Adrenal gland (tissue), 5 donors: ENCODE measurements at regions not wholly inside any gene's neighbourhood (a gene's known extent, or its start where the extent isn't known, plus 50 kb on each side); places are given as distances from the start of the nearest gene placed in this dataset.

Source experiments
- POLR2A ChIP-seq, 2 donors: fragments of 450-650 bp; IDR thresholded peaks; one replicate each; pipeline ENCODE4 v1.6.1; 2017; ENCODE audit warnings: antibody characterized with exemption in 2 of 2, mild to moderate bottlenecking in 2 of 2, moderate library complexity in 1 of 2
- TF ChIP-seq, protein P1 (sequence below), 6 experiments: fragments of 450-650 bp in 4 of 6; fragments of 200-600 bp in 2 of 6; sonication (generic) in 1 of 6; IDR thresholded peaks; 1 replicate in 5 of 6; 2 replicates in 1 of 6; pipeline versions ENCODE4 v1.5.1 to v1.8.0; 2016 to 2021; ENCODE audit warnings: antibody characterized with exemption in 6 of 6, mild to moderate bottlenecking in 2 of 6, moderate library complexity in 1 of 6
- donor health status: DM: no; HTN: no; CAD: no.

- TF ChIP-seq POLR2A (IDR thresholded peaks at IDR 0.05), result no peak
- TF ChIP-seq, protein P1, sequence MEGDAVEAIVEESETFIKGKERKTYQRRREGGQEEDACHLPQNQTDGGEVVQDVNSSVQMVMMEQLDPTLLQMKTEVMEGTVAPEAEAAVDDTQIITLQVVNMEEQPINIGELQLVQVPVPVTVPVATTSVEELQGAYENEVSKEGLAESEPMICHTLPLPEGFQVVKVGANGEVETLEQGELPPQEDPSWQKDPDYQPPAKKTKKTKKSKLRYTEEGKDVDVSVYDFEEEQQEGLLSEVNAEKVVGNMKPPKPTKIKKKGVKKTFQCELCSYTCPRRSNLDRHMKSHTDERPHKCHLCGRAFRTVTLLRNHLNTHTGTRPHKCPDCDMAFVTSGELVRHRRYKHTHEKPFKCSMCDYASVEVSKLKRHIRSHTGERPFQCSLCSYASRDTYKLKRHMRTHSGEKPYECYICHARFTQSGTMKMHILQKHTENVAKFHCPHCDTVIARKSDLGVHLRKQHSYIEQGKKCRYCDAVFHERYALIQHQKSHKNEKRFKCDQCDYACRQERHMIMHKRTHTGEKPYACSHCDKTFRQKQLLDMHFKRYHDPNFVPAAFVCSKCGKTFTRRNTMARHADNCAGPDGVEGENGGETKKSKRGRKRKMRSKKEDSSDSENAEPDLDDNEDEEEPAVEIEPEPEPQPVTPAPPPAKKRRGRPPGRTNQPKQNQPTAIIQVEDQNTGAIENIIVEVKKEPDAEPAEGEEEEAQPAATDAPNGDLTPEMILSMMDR (IDR thresholded peaks at IDR 0.05), result no peak
These were observed 93.3 kb upstream of the ELMO1 start for GRCh38 chr7:37541810-37542443.
